BE2C (cell line): ENCODE measurements at regions not wholly inside any gene's neighbourhood (a gene's known extent, or its start where the extent isn't known, plus 50 kb on each side); places are given as distances from the start of the nearest gene placed in this dataset.

ENCODE experiments used
- DNase-seq: peaks from one replicate; pipeline ENCODE4 v3.0.0-alpha.2; 2020
- H3K27me3 ChIP-seq: fragments of 250-450 bp; sonication (Bioruptor Pico); 2 replicates; pipeline ENCODE4 v1.5.1; 2020; ENCODE audit warnings: mild to moderate bottlenecking
- H3K36me3 ChIP-seq: fragments of 250-450 bp; sonication (Bioruptor Pico); 2 replicates; pipeline ENCODE4 v1.5.1; 2020; ENCODE audit warnings: mild to moderate bottlenecking
- H3K4me1 ChIP-seq: fragments of 250-450 bp; sonication (Bioruptor Pico); 2 replicates; pipeline ENCODE4 v1.5.1; 2020
- H3K4me3 ChIP-seq: 2 replicates; pipeline ENCODE4 v1.5.1; 2011; ENCODE audit warnings: low read depth, low read length
- H3K9me3 ChIP-seq: fragments of 250-450 bp; sonication (Bioruptor Pico); 2 replicates; pipeline ENCODE4 v1.5.1; 2020
- CTCF ChIP-seq: IDR thresholded peaks from 2 replicates; pipeline ENCODE4 v1.5.1; 2012; ENCODE audit warnings: mild to moderate bottlenecking, low read depth, low read length

DNA sequence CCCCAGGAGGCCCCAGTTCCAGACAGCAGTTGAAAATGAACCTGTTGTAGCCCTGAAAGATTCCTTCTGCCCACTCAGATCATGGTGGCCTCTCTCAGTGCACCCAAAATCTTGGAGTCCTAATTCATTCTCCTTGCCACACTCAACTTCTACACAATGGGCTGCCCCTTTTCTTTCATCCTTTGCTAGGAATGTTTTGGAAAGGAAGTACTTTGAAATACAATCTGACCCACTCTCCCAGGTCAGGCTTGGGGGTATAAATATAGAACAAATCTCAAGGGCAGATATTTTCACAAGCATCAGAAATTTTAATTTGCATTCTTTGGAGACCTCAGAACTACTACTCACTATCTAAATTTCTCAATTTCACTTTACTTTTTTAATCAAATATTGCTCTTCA, 103.2 kb upstream of the SH3BP4 start:
- no peak for TF ChIP-seq CTCF
- H3K9me3 ChIP-seq = no peaks in the 10 kb centered on the region
- DNase-seq = no peak

GRCh38 chr2:234847639-234848038, 104.2 kb upstream of the SH3BP4 start:
- Histone ChIP-seq H3K36me3 (no peaks in the 10 kb centered on the region), H3K27me3 (no peaks in the 10 kb centered on the region), H3K4me3 (no peak overlapping the region), H3K9me3 (no peaks in the 10 kb centered on the region), H3K4me1 (no peaks in the 10 kb centered on the region)
- no peak for TF ChIP-seq CTCF
- DNase-seq = no peak

More for the DNA sequence above, 103.2 kb upstream of the SH3BP4 start:
- no peaks in the 10 kb centered on the region for H3K27me3 ChIP-seq
- no peak overlapping the region for H3K4me3 ChIP-seq
- no peaks in the 10 kb centered on the region for H3K4me1 ChIP-seq
- H3K36me3 ChIP-seq = no peaks in the 10 kb centered on the region

- no peak for TF ChIP-seq CTCF
- Histone ChIP-seq H3K27me3 (no peaks in the 10 kb centered on the region), H3K9me3 (no peaks in the 10 kb centered on the region), H3K36me3 (no peaks in the 10 kb centered on the region), H3K4me1 (no peaks in the 10 kb centered on the region), H3K4me3 (no peak overlapping the region)
- DNase-seq = no peak
Observed at GRCh38 chr2:234847364-234847635, 104.5 kb upstream of the SH3BP4 start.

DNA sequence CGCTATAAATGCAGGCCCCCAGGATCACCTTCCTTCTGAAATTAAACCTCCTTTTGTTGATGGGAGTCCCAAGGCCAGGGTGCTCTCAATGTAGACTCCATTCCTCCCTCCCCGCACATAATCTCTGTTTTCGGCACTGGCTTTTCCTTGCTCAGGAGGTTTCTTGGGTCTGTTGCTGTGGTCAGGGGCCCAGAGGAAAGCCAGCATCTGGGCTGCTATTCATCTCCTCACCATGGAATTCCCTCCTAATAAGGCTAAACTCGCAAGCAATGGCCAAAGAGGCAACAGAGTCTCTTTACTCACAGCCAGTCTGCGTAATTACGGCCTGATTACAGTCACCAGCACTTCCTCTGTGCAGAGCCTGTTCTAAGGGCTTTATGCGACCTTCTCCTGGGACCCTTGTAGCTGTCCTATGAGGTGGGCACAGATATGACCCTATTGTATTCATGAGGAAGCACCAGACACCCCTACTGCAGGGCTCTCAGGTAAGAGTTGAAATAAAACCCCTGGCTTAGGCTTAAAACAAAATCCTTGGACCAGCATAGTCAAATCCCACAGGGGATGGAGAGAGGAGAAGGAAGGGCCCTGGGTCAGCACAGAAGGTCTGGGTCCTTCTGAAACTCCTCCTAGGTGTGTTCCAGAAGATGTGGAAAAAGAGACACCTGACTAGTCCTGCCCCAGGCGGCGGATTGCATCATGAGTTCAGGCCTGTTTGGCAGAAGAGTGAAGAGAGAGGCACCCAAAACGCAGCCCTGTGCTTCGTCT, 105.0 kb upstream of the SH3BP4 start:
- H3K36me3 ChIP-seq = no peaks in the 10 kb centered on the region
- DNase-seq = no peak
- H3K27me3 ChIP-seq = no peaks in the 10 kb centered on the region
- no peak overlapping the region for H3K4me3 ChIP-seq
- no peaks in the 10 kb centered on the region for H3K4me1 ChIP-seq
- H3K9me3 ChIP-seq = no peaks in the 10 kb centered on the region
- TF ChIP-seq CTCF = no peak

DNA sequence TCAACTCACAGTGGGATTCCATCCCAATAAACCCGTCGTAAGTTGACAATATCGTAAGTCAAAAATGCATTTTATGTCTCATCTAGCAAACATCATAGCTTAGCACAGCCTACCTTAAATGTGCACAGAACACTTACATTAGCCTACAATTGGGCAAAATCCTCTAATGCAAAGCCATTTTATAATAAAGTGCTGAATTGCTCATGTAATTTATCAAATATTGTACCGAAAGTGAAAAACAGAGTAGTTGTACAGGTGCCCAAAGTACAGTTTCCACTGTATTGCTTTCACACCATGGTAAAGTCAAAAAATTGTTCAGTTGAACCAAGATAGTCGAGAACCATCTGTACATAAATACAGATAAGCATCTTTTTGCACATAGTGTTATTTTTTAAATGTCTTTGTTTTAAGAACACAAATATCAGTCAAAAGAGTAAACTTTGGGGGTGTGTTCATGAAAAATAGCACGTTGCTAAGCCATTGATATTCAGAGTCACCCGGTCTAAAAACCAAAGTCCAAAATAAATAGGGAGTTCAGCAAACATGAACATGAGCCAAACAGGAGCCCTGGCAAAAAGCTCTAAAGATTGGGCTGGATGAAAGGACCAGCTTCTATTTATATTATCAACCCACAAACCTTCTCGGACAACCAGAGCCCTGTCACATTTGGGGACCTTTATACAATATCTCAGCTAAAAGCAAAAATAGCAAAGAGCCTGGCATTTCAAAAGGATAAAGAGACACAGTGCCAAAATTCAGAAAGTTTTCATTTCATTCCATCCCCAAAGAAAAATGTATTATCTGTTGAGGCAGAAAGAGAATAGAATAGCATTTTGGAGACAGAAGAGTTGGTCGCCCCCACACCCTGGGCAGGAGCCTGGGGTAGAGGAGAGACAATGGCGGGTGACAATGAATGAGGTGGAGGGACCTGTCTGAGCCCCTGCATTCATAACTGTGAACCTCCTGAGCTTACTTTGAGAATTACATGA, 105.9 kb upstream of the SH3BP4 start:
- Histone ChIP-seq H3K9me3 (no peaks in the 10 kb centered on the region), H3K4me1 (no peaks in the 10 kb centered on the region), H3K36me3 (no peaks in the 10 kb centered on the region), H3K27me3 (no peaks in the 10 kb centered on the region), H3K4me3 (no peak overlapping the region)
- TF ChIP-seq CTCF = no peak
- DNase-seq = no peak

GRCh38 chr2:234843411-234843810, 108.4 kb upstream of the SH3BP4 start:
- H3K9me3 ChIP-seq = no peaks in the 10 kb centered on the region
- H3K36me3 ChIP-seq = no peaks in the 10 kb centered on the region
- TF ChIP-seq CTCF = no peak
- H3K4me1 ChIP-seq = 0 out of 2 replicates have a peak, but pooled peaks cover 2% of the 10 kb centered on the region
- H3K4me3 ChIP-seq = no peak overlapping the region
- H3K27me3 ChIP-seq = no peaks in the 10 kb centered on the region
- DNase-seq = no peak
